Mesenchymal stem cell (in vitro differentiated cells and primary cell): ENCODE measurements at regions not wholly inside any gene's neighbourhood (a gene's known extent, or its start where the extent isn't known, plus 50 kb on each side); places are given as distances from the start of the nearest gene placed in this dataset.

Experiments
- DNase-seq: peaks from one replicate; pipeline ENCODE4 v3.0.0-alpha.2; 2013
- H2AFZ ChIP-seq: one replicate; pipeline ENCODE4 v1.6.1; 2013; ENCODE audit warnings: low read depth, mild to moderate bottlenecking, control low read depth, inconsistent platforms, low read length, moderate library complexity
- H2AK5ac ChIP-seq: 2 replicates; pipeline ENCODE4 v1.6.1; 2013; ENCODE audit warnings: low read length, moderate library complexity, mild to moderate bottlenecking, inconsistent platforms; ENCODE audit not compliant: severe bottlenecking
- H2BK120ac ChIP-seq: one replicate; pipeline ENCODE4 v1.6.1; 2013; ENCODE audit warnings: low read depth, mild to moderate bottlenecking, inconsistent platforms, low read length, moderate library complexity
- H2BK12ac ChIP-seq, 2 experiments: one replicate each; pipeline ENCODE4 v1.6.1; 2013; ENCODE audit warnings: inconsistent platforms in 2 of 2, low read length in 2 of 2, mild to moderate bottlenecking in 2 of 2, moderate library complexity in 2 of 2, control low read depth in 1 of 2
- H2BK15ac ChIP-seq: one replicate; pipeline ENCODE4 v1.6.1; 2013; ENCODE audit warnings: mild to moderate bottlenecking, low read depth, inconsistent platforms; ENCODE audit not compliant: poor library complexity, severe bottlenecking
- H2BK5ac ChIP-seq: 2 replicates; pipeline ENCODE4 v1.6.1; 2013; ENCODE audit warnings: low read depth, mild to moderate bottlenecking, low read length, control low read depth, inconsistent platforms; ENCODE audit not compliant: poor library complexity, severe bottlenecking
- H3K14ac ChIP-seq, 2 experiments: one replicate each; pipeline ENCODE4 v1.6.1; 2013; ENCODE audit warnings: inconsistent platforms in 2 of 2, low read length in 2 of 2, control low read depth in 1 of 2, mild to moderate bottlenecking in 1 of 2, moderate library complexity in 1 of 2
- H3K18ac ChIP-seq, 2 experiments: one replicate each; pipeline ENCODE4 v1.6.1; 2013; ENCODE audit warnings: inconsistent platforms in 2 of 2, low read length in 2 of 2, control low read depth in 1 of 2, low read depth in 1 of 2, mild to moderate bottlenecking in 1 of 2
- H3K23ac ChIP-seq, 2 experiments: one replicate each; pipeline ENCODE4 v1.6.1; 2013; ENCODE audit warnings: inconsistent platforms in 2 of 2, low read length in 2 of 2, mild to moderate bottlenecking in 2 of 2, moderate library complexity in 2 of 2, control low read depth in 1 of 2
- H3K27ac ChIP-seq: 2 replicates; pipeline ENCODE4 v1.5.1; 2013; ENCODE audit warnings: mild to moderate bottlenecking, moderate library complexity, low read length, control low read depth, inconsistent platforms; ENCODE audit not compliant: poor library complexity, severe bottlenecking
- H3K27me3 ChIP-seq, 2 experiments: 2 replicates each; pipeline versions ENCODE4 v1.6.1 to v1.7.0; 2013; ENCODE audit warnings: low read length in 2 of 2, mild to moderate bottlenecking in 2 of 2, moderate library complexity in 2 of 2, control low read depth in 1 of 2, inconsistent platforms in 1 of 2; ENCODE audit not compliant: control insufficient read depth in 1 of 2, insufficient read depth in 1 of 2
- H3K36me3 ChIP-seq, 2 experiments: 2 replicates each; pipeline versions ENCODE4 v1.6.1 to v1.7.0; 2013; ENCODE audit warnings: low read length in 2 of 2, control low read depth in 1 of 2, inconsistent platforms in 1 of 2, low read depth in 1 of 2, mild to moderate bottlenecking in 1 of 2; ENCODE audit not compliant: insufficient read depth in 2 of 2, control insufficient read depth in 1 of 2
- H3K4ac ChIP-seq, 2 experiments: one replicate each; pipeline ENCODE4 v1.6.1; 2013; ENCODE audit warnings: inconsistent platforms in 2 of 2, low read length in 2 of 2, mild to moderate bottlenecking in 2 of 2, moderate library complexity in 2 of 2, control low read depth in 1 of 2, low read depth in 1 of 2
- H3K4me1 ChIP-seq: 2 replicates; pipeline ENCODE4 v1.6.1; 2013; ENCODE audit warnings: low read depth, low read length, control low read depth; ENCODE audit not compliant: control insufficient read depth, insufficient read depth
- H3K4me2 ChIP-seq: 2 replicates; pipeline ENCODE4 v1.6.1; 2013; ENCODE audit warnings: low read length, mild to moderate bottlenecking, inconsistent platforms; ENCODE audit not compliant: poor library complexity, severe bottlenecking
- H3K4me3 ChIP-seq, 2 experiments: 2 replicates each; pipeline versions ENCODE4 v1.5.1 to v1.7.0; 2013; ENCODE audit warnings: low read length in 2 of 2, mild to moderate bottlenecking in 2 of 2, control low read depth in 1 of 2, low read depth in 1 of 2; ENCODE audit not compliant: insufficient read depth in 1 of 2
- H3K79me1 ChIP-seq: replicated peaks from 2 replicates; pipeline ENCODE4 v1.6.1; 2013; ENCODE audit warnings: mild to moderate bottlenecking, control low read depth, low read length, inconsistent platforms; ENCODE audit not compliant: poor library complexity, severe bottlenecking
- H3K9ac ChIP-seq: 2 replicates; pipeline ENCODE4 v1.7.0; 2013; ENCODE audit warnings: mild to moderate bottlenecking, low read length, moderate library complexity
- H3K9me3 ChIP-seq: 2 replicates; pipeline ENCODE4 v1.7.0; 2013; ENCODE audit warnings: mild to moderate bottlenecking, low read length; ENCODE audit not compliant: control insufficient read depth
- H4K8ac ChIP-seq: one replicate; pipeline ENCODE4 v1.6.1; 2013; ENCODE audit warnings: inconsistent platforms, mild to moderate bottlenecking, low read length, moderate library complexity
- H4K91ac ChIP-seq: one replicate; pipeline ENCODE4 v1.6.1; 2013; ENCODE audit warnings: mild to moderate bottlenecking, low read length, inconsistent platforms
- WGBS: methylation state at CpG from one replicate; pipeline ENCODE4 v1.1.7; 2013; ENCODE audit warnings: mixed read lengths; 5-methylcytosine and 5-hydroxymethylcytosine counted together

DNA sequence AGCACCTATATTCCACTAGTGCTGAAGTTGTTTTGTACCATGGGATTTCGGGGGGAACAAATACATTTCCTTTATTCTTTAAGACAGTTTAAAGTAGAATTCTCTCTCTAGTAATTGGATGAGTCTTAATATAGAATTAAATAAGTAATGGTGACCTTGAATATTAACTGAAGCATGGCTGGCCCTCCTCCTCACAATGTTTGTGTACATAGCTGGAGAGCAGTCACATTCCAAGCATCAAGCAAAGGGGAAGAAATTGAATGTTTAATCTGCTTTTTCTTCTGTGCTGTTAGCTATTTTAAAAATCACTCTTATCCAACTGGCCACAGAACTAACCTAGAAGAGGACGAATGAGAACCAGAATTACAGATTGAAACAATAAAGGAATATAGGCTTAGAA, 906.9 kb downstream of the CCSER2 start:
- Histone ChIP-seq H4K8ac (no peak overlapping the region), H2BK15ac (no peak overlapping the region), H2AFZ (no peak overlapping the region), H2BK5ac (no peak overlapping the region), H4K91ac (no peak overlapping the region), H3K4me1 (no peaks in the 10 kb centered on the region), H2AK5ac (no peak overlapping the region), H3K14ac (no peak overlapping the region), H2BK120ac (no peak overlapping the region), H3K18ac (no peak overlapping the region), H3K79me1 (no peaks in the 10 kb centered on the region), H3K36me3 (no peaks in the 10 kb centered on the region), H3K27me3 (no peaks in the 10 kb centered on the region), H3K23ac (no peak overlapping the region), H3K27ac (no peak overlapping the region), H3K4me2 (no peak overlapping the region), H3K9me3 (no peaks in the 10 kb centered on the region), H3K4ac (no peak overlapping the region), H3K9ac (no peak overlapping the region), H3K4me3 (no peak overlapping the region), H2BK12ac (no peak overlapping the region)
- no CpG with 5 or more reads among the region's 2 CpGs for WGBS
- DNase-seq: no peak

DNA sequence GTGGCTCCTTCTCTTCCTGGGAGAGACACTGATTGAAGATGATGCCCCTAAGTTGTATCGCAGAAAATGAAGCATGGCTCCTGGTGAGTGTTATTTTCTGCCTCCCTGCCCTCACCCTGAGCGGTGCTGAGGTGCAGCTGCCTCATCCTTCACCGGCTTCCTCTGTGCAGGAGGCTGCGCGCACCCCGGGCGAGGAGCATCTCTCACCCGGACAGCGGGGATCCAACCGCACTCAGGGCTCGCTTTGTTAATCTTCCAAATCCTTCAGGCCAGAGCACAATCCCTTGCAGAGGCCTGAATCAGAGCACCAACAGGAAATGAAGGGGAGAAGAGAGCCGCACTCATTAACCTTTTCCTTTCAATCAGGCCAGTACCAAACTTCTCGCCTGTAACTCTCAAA, 910.3 kb downstream of the CCSER2 start:
- Histone ChIP-seq H3K79me1 (no peaks in the 10 kb centered on the region), H3K4me2 (no peak overlapping the region), H4K91ac (no peak overlapping the region), H2BK12ac (no peak overlapping the region), H2AK5ac (no peak overlapping the region), H2BK5ac (no peak overlapping the region), H2AFZ (no peak overlapping the region), H3K27me3 (no peaks in the 10 kb centered on the region), H3K14ac (no peak overlapping the region), H2BK15ac (no peak overlapping the region), H2BK120ac (no peak overlapping the region), H3K4ac (no peak overlapping the region), H3K9ac (no peak overlapping the region), H3K18ac (no peak overlapping the region), H3K4me3 (no peak overlapping the region), H3K9me3 (no peaks in the 10 kb centered on the region), H3K36me3 (no peaks in the 10 kb centered on the region), H3K23ac (no peak overlapping the region), H4K8ac (no peak overlapping the region), H3K4me1 (no peaks in the 10 kb centered on the region), H3K27ac (no peak overlapping the region)
- WGBS: 91% methylated on average over 12 of the region's 13 CpGs
- no peak for DNase-seq

DNA sequence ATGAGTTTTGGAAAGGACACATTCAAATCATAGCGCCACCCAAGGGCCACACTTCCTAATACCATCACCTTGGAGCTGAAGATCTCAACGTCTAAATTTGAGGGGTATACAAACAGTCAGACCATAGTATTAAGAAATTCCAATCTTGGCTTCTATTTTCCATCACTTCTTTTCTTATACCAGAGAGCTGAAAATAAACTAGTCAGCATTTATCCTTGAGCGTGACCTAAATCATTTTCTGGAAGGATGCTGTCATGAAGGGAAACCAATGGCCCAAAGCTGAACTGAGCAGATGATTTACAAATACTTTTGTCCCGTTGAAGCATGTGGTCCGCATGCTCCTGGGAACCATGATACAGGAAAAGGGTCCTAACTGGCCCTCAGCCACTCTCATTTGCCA, 921.9 kb downstream of the CCSER2 start:
- Histone ChIP-seq H3K27ac (no peak overlapping the region), H3K9me3 (no peaks in the 10 kb centered on the region), H3K27me3 (no peaks in the 10 kb centered on the region), H2BK5ac (no peak overlapping the region), H2AFZ (no peak overlapping the region), H2BK12ac (no peak overlapping the region), H3K36me3 (no peaks in the 10 kb centered on the region), H3K4me2 (no peak overlapping the region), H3K79me1 (no peaks in the 10 kb centered on the region), H2BK120ac (no peak overlapping the region), H4K91ac (no peak overlapping the region), H2AK5ac (no peak overlapping the region), H3K9ac (no peak overlapping the region), H3K4me3 (no peak overlapping the region), H3K4ac (no peak overlapping the region), H3K18ac (no peak overlapping the region), H3K14ac (no peak overlapping the region), H3K23ac (no peak overlapping the region), H2BK15ac (no peak overlapping the region), H4K8ac (no peak overlapping the region), H3K4me1 (no peaks in the 10 kb centered on the region)
- DNase-seq: no peak
- 75% methylated on average over 5 of the region's 5 CpGs for WGBS

DNA sequence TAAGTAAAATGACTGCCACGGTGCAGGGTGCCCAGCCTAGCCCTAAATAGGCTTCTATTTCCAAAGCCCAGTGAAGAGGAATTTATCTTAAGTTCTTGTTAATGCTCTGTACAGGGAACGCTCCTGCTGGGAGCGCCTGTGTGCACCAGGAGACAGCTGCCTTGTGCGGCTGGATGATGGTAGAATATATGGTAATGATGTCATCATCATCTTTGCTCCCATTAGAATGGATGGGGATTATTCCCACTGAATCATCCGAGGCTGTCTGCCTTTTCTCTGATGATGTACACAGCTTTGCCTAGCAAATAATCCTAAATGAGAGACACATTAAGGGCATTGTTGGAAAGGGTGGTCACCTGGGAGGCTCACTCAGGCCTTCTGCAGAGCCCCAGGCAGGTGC, 928.1 kb downstream of the CCSER2 start:
- no peak overlapping the region for H3K14ac ChIP-seq
- H3K36me3 ChIP-seq: no peaks in the 10 kb centered on the region
- H3K27ac ChIP-seq: no peak overlapping the region
- no peaks in the 10 kb centered on the region for H3K9me3 ChIP-seq
- no peak overlapping the region for H4K91ac ChIP-seq
- H3K4ac ChIP-seq: no peak overlapping the region
- no peak overlapping the region for H3K4me2 ChIP-seq
- WGBS: 90% methylated on average over 5 of the region's 5 CpGs
- no peak overlapping the region for H3K23ac ChIP-seq
- H2BK5ac ChIP-seq: no peak overlapping the region
- no peak overlapping the region for H2AFZ ChIP-seq
- no peak overlapping the region for H2BK15ac ChIP-seq
- no peak overlapping the region for H3K9ac ChIP-seq
- H3K4me1 ChIP-seq: no peaks in the 10 kb centered on the region
- no peak overlapping the region for H4K8ac ChIP-seq
- no peak overlapping the region for H3K18ac ChIP-seq
- H3K79me1 ChIP-seq: no peaks in the 10 kb centered on the region
- no peak overlapping the region for H3K4me3 ChIP-seq
- H2BK120ac ChIP-seq: no peak overlapping the region
- no peak for DNase-seq
- H3K27me3 ChIP-seq: no peaks in the 10 kb centered on the region
- no peak overlapping the region for H2AK5ac ChIP-seq
- no peak overlapping the region for H2BK12ac ChIP-seq
